Fibroblast of pulmonary artery (primary cell): ENCODE measurements at regions not wholly inside any gene's neighbourhood (a gene's known extent, or its start where the extent isn't known, plus 50 kb on each side); places are given as distances from the start of the nearest gene placed in this dataset.

Experiments
- DNase-seq: peaks from one replicate; pipeline ENCODE4 v3.0.0-alpha.2; 2010; ENCODE audit warnings: low read depth
- H3K4me3 ChIP-seq: replicated peaks from 2 replicates; pipeline ENCODE4 v1.5.1; 2011; ENCODE audit warnings: low read depth, mild to moderate bottlenecking, control low read depth, low read length, moderate library complexity
- TF ChIP-seq, protein P1 (sequence below): IDR thresholded peaks from 2 replicates; pipeline ENCODE4 v1.5.1; 2011; ENCODE audit warnings: mild to moderate bottlenecking, control low read depth, low read length, inconsistent platforms; ENCODE audit errors: missing control alignments

DNA sequence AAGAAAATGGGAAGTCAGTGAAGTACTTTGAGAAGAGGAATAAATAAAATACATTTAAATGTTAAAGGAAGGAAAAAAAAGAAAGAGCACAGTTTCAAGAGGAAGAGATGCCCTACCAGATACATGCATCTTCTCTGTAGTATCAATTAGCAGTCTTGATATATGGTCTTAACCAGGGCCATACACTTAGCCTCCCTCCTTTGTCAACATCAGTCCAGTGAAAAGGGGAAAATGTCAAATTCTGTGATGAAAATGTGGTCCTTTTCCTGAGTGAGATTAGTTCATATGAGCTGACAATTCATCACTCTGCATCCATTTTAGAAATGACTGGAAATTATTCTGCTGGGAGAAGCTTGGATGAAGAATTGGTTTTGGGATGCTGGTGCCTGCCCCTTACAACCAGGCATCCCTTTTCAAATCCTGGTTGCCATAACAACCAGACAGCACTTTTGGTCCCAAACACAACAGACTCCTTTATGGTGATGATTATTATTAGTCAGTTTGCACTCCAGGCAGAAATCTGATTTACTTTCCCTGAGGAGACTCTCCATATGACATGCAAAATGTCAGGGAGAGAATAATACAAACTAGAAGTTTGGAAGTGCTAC lies 933.6 kb upstream of the CDH8 start:
- TF ChIP-seq, protein P1, sequence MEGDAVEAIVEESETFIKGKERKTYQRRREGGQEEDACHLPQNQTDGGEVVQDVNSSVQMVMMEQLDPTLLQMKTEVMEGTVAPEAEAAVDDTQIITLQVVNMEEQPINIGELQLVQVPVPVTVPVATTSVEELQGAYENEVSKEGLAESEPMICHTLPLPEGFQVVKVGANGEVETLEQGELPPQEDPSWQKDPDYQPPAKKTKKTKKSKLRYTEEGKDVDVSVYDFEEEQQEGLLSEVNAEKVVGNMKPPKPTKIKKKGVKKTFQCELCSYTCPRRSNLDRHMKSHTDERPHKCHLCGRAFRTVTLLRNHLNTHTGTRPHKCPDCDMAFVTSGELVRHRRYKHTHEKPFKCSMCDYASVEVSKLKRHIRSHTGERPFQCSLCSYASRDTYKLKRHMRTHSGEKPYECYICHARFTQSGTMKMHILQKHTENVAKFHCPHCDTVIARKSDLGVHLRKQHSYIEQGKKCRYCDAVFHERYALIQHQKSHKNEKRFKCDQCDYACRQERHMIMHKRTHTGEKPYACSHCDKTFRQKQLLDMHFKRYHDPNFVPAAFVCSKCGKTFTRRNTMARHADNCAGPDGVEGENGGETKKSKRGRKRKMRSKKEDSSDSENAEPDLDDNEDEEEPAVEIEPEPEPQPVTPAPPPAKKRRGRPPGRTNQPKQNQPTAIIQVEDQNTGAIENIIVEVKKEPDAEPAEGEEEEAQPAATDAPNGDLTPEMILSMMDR: no peak
- DNase-seq: no peak
- H3K4me3 ChIP-seq: no peak overlapping the region

DNA sequence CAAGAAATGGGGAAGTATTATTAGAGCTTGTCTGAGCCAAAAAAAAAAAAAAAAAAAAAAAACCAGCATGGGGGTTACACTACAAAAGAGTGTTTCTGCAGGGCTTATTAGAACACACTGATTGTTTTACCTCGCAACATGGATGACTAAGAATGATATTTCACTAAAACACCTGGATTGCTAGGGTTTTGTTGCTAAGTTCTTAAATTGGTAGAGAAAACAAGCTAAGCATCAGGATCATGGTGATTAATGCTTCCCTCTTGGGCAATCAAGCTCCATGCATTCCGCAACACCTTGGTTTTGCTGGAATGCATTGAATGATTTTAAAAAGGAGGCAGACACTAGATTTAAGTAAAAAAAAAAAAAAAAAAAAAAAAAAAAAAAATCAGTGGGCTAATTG lies 931.4 kb upstream of the CDH8 start:
- TF ChIP-seq, protein P1: no peak
- DNase-seq: no peak

DNA sequence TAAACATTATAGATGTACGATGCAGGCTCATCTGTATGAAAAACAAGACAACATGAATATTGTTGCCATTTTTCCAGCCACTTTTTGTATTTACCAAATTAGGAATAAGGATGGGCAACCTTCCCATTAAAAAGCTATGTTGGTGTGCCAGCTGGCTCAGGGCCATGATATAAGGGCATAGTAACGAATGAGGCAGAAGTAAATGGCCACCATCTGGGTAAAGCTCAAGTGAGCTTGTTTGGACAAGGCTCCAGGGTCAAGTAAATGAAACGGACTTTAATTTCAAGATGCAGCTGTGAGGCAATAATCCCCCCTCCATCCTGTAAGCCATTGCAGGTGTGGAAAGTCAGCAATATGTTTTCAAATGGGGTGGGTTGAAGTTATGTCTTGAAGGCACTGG lies 930.9 kb upstream of the CDH8 start:
- no peak for DNase-seq
- TF ChIP-seq, protein P1: no peak

More for the DNA sequence above, 931.4 kb upstream of the CDH8 start:
- H3K4me3 ChIP-seq: no peak overlapping the region

DNA sequence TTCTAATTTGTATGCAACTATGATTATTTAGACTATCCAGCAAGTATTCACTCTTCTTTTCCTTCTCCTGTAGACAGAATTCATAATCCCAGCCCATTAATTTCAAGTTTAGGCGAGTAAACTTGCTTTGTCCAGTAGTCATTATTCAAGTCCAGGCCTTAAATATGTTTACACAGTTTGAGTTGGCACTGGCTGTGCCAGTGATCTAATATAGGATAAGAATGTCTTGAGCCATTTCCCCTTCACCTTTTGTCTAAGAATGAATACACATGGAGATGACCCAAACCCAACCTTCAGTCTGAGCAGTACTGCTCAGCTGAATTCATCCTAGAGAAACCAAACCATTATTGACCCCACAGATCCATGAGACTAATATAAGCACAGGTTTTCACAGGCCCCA lies 930.4 kb upstream of the CDH8 start:
- H3K4me3 ChIP-seq: no peak overlapping the region
- TF ChIP-seq, protein P1: no peak
- no peak for DNase-seq

More for the DNA sequence above, 930.9 kb upstream of the CDH8 start:
- H3K4me3 ChIP-seq: no peak overlapping the region

DNA sequence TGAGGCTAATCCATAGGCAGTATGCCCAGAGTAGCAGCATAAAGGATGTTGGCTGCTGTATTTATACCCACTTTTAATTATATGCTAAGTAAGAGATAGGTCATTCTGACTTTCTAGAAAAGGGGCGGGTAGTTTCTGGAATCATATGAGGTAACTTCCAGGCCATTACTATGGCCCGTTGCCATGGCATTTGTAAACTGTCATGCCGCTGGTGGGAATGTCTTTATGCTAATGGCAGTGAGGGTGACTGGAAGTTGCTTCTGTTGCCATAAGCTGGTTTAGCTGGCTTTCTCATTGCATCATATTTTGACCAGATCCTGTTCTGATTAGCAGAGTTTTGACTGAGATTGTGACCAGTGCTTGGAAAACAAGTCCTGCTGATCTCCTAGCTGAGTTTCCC lies 929.6 kb upstream of the CDH8 start:
- DNase-seq: no peak
- TF ChIP-seq, protein P1: no peak
- no peak overlapping the region for H3K4me3 ChIP-seq

DNA sequence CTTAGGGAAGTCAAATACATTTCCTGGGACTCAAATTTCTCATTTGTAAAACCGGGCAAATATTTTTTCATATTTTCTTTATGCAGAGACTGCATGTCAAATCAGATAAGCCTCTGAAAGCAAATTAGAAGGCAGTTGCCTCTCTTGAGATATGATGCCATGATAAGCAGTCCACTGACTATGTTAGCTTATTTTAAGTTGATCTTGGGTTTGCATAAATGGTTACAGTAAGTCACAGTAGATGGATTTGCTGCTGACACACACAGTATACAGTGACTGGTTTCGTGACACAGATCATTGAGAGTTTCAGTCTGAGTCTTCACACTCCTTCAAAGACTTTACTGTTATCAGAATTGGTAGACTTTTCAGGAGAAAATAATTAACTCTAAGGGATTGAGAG lies 927.6 kb upstream of the CDH8 start:
- DNase-seq: no peak
- H3K4me3 ChIP-seq: no peak overlapping the region
- TF ChIP-seq, protein P1: no peak

DNA sequence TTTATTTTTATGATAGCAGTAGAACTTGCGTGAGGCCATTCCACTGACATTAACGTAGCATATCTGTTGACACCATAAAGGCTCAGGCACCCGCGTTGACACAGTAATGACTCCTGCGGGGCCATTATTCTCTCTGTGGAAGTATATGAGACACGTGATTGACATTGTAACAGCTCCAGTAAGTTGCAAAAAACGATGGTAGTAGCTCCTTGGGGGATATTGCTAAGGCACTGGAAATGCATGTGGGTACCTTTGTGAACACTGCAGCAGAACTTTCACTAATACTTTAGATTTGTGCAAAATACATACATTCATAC lies 918.8 kb upstream of the CDH8 start:
- no peak for DNase-seq
- TF ChIP-seq, protein P1: no peak
- no peak overlapping the region for H3K4me3 ChIP-seq
